Thyroid gland (tissue), 4 donors: ENCODE measurements at regions not wholly inside any gene's neighbourhood (a gene's known extent, or its start where the extent isn't known, plus 50 kb on each side); places are given as distances from the start of the nearest gene placed in this dataset.

ENCODE experiments used
- POLR2A ChIP-seq, 2 donors: fragments of 450-650 bp; IDR thresholded peaks; one replicate each; pipeline ENCODE4 v1.6.1; 2017; ENCODE audit warnings: antibody characterized with exemption in 2 of 2, mild to moderate bottlenecking in 2 of 2, moderate library complexity in 1 of 2
- TF ChIP-seq, protein P1 (sequence below), 6 experiments: fragments of 200-600 bp in 3 of 6; fragments of 450-650 bp in 3 of 6; sonication (generic) in 3 of 6; IDR thresholded peaks; one replicate each; pipeline ENCODE4 v1.5.1; 2016 to 2019; ENCODE audit warnings: antibody characterized with exemption in 6 of 6, mild to moderate bottlenecking in 2 of 6, inconsistent platforms in 1 of 6, moderate library complexity in 1 of 6

DNA sequence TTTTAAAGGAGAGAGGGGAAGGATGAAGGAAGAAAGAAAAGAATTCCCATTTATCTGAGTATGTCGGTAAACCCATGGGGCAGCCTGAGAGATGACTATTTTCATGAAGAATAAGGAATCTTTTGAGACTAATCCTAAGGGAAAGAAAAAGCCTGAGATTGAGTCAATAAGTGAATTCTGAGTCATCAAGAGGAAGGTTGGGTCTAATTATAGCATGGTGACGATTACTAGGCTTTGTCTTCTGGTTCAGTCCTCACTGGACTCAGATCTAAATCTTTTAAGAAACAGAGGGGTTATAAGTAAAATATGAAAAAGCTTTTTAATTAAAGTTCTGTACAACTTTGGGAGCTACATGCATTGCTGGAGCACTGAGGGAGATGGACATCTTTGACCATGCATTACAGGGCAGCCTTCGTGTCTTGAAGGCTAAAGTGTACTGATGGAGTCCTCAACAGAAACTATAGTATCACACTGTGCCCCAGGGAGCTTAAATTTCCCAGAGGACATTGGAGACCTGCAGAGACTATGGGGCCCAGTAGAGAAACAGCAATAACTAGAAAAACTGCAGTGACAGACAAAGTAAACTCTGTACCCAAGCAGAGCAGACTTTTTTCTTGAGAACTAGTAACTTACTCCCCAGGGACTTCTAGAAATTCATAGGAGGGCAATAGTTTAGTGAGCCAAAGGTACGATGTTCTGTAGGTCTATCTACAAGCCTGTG lies 260.9 kb downstream of the RAD51AP2 start:
- TF ChIP-seq POLR2A (IDR thresholded peaks at IDR 0.05): no peak
- TF ChIP-seq, protein P1, sequence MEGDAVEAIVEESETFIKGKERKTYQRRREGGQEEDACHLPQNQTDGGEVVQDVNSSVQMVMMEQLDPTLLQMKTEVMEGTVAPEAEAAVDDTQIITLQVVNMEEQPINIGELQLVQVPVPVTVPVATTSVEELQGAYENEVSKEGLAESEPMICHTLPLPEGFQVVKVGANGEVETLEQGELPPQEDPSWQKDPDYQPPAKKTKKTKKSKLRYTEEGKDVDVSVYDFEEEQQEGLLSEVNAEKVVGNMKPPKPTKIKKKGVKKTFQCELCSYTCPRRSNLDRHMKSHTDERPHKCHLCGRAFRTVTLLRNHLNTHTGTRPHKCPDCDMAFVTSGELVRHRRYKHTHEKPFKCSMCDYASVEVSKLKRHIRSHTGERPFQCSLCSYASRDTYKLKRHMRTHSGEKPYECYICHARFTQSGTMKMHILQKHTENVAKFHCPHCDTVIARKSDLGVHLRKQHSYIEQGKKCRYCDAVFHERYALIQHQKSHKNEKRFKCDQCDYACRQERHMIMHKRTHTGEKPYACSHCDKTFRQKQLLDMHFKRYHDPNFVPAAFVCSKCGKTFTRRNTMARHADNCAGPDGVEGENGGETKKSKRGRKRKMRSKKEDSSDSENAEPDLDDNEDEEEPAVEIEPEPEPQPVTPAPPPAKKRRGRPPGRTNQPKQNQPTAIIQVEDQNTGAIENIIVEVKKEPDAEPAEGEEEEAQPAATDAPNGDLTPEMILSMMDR (IDR thresholded peaks at IDR 0.05): no peak
